NB4 (cell line): ENCODE measurements at regions not wholly inside any gene's neighbourhood (a gene's known extent, or its start where the extent isn't known, plus 50 kb on each side); places are given as distances from the start of the nearest gene placed in this dataset.

Experiments used
- CTCF ChIP-seq: IDR thresholded peaks from one replicate; pipeline ENCODE4 v1.5.1; 2012; ENCODE audit warnings: low read depth, low read length
- POLR2A ChIP-seq: IDR thresholded peaks from 2 replicates; pipeline ENCODE4 v1.6.1; 2011; ENCODE audit warnings: mild to moderate bottlenecking; ENCODE audit not compliant: insufficient read length; ENCODE audit errors: extremely low read depth

- no peak for TF ChIP-seq CTCF
- no peak for TF ChIP-seq POLR2A
These were observed 257.1 kb downstream of the ACKR3 start for GRCh38 chr2:236826606-236827156.
